ENCODE measurements at regions not wholly inside any gene's neighbourhood (a gene's known extent, or its start where the extent isn't known, plus 50 kb on each side); places are given as distances from the start of the nearest gene placed in this dataset.

- Histone ChIP-seq H4K8ac (ENCODE audit: extremely low read depth, insufficient read depth, low read length) (no peak overlapping the region), H2BK5ac (ENCODE audit: low read depth, low read length) (no peak overlapping the region), H3K18ac (ENCODE audit: extremely low read depth, low read length) (no peak overlapping the region), H4K91ac (replicated peaks; ENCODE audit: insufficient read length, low read length) (no peak overlapping the region), H3K4me2 (ENCODE audit: insufficient read depth in 1 of 2, low read depth in 2 of 2, low read length in 2 of 2) (no peak overlapping the region), H3K27ac (ENCODE audit: low read depth, low read length) (no peak overlapping the region), H3K4ac (replicated peaks; ENCODE audit: insufficient read length, low read depth, low read length) (no peak overlapping the region), H3K4me1 (replicated peaks in 1 of 4; ENCODE audit: control insufficient read depth in 3 of 4, insufficient read depth in 4 of 4, low read length in 3 of 4) (peaks cover 0 to 3% (median 0%) of the 10 kb centered on the region in 4 experiments; a peak in 1 of 7 replicates), H3K4me3 (ENCODE audit: extremely low read depth in 1 of 4, insufficient read depth in 2 of 4, low read depth in 3 of 4, low read length in 4 of 4) (no peak overlapping the region), H3K14ac (ENCODE audit: insufficient read length) (no peak overlapping the region), H4K5ac (ENCODE audit: insufficient read length, low read depth, low read length) (no peak overlapping the region), H3K23me2 (ENCODE audit: low read depth, low read length) (no peaks in the 10 kb centered on the region), H3K23ac (ENCODE audit: insufficient read length) (no peak overlapping the region), H2AK5ac (ENCODE audit: low read depth, low read length) (no peak overlapping the region), H2BK15ac (ENCODE audit: low read length) (no peak overlapping the region), H3K9ac (replicated peaks in 1 of 4; ENCODE audit: extremely low read depth in 1 of 4, low read depth in 3 of 4, low read length in 3 of 4) (no peak overlapping the region), H2BK12ac (ENCODE audit: low read depth, low read length) (no peak overlapping the region), H3K9me3 (ENCODE audit: insufficient read depth in 2 of 2, low read depth in 1 of 2, low read length in 1 of 2) (no peaks in the 10 kb centered on the region), H3K56ac (replicated peaks; ENCODE audit: insufficient read length, low read depth, low read length) (no peak overlapping the region), H4K20me1 (replicated peaks in 1 of 2; ENCODE audit: control insufficient read depth in 1 of 2, insufficient read depth in 2 of 2, low read length in 2 of 2) (no peaks in the 10 kb centered on the region), H2BK20ac (ENCODE audit: low read length) (no peak overlapping the region), H3K27me3 (replicated peaks in 1 of 4; ENCODE audit: control insufficient read depth in 3 of 4, extremely low read depth in 1 of 4, insufficient read depth in 3 of 4, low read length in 3 of 4) (no peaks in the 10 kb centered on the region), H3K36me3 (ENCODE audit: control insufficient read depth in 2 of 4, insufficient read depth in 4 of 4, low read length in 3 of 4) (no peaks in the 10 kb centered on the region), H3K79me1 (ENCODE audit: low read depth, low read length) (no peaks in the 10 kb centered on the region), H2AFZ (ENCODE audit: low read length) (no peak overlapping the region), H2BK120ac (replicated peaks; ENCODE audit: low read depth, low read length) (no peak overlapping the region), H3K79me2 (ENCODE audit: control insufficient read depth in 1 of 2, insufficient read depth in 2 of 2, low read length in 2 of 2) (no peaks in the 10 kb centered on the region)
- ChIA-PET POLR2A (ENCODE audit: partially characterized antibody) (no interaction called here), CTCF (ENCODE audit: partially characterized antibody) (interaction anchor here (0.6 to 1.0 kb wide), 3 partner anchors 25 to 144 kb away, joined by 3 read pairs; no protein-coding TSS in a partner anchor)
- FAIRE-seq (no peak), DNase-seq (ENCODE audit: low read depth in 1 of 2, low spot score in 2 of 2) (no peak)
- WGBS, 2 experiments (ENCODE audit: extremely low coverage in 1 of 2, insufficient coverage in 1 of 2, insufficient read length in 1 of 2, insufficient replicate concordance in 2 of 2, low coverage in 1 of 2, low lambda C conversion rate in 2 of 2, missing lambda C conversion rate in 1 of 2) = 75% methylated on average over 6 of the region's 6 CpGs; no CpG with 5 or more reads in 1 of the 2 experiments
- no peak for TF ChIP-seq KDM5A (IDR thresholded peaks at IDR 0.05; ENCODE audit: low read length)
- no peak for TF ChIP-seq TCF12 (IDR thresholded peaks at IDR 0.05; ENCODE audit: low read depth, low read length)
- TF ChIP-seq CREB1 (IDR thresholded peaks at IDR 0.05) = no peak
- TF ChIP-seq RFX5 (IDR thresholded peaks at IDR 0.05; ENCODE audit: borderline replicate concordance, low read depth, low read length) = no peak
- no peak for TF ChIP-seq E2F6 (IDR thresholded peaks at IDR 0.05)
- TF ChIP-seq EGR1 (IDR thresholded peaks at IDR 0.05; ENCODE audit: borderline replicate concordance, low read depth, low read length) = no peak
- TF ChIP-seq SAP30 (IDR thresholded peaks at IDR 0.05; ENCODE audit: insufficient read depth, insufficient replicate concordance, low read length) = no peak
- TF ChIP-seq RBBP5 (IDR thresholded peaks at IDR 0.05; ENCODE audit: borderline replicate concordance, low read depth, low read length) = no peak
- no peak for TF ChIP-seq MAX (IDR thresholded peaks at IDR 0.05)
- TF ChIP-seq SUZ12 (IDR thresholded peaks at IDR 0.05; ENCODE audit: low read length) = no peak
- no peak for TF ChIP-seq TAF7 (optimal IDR thresholded peaks at IDR 0.05; ENCODE audit: borderline replicate concordance, low read depth, low read length)
- no peak for TF ChIP-seq RAD21 (IDR thresholded peaks at IDR 0.05 in 1 of 2, conservative IDR thresholded peaks at IDR 0.05 in 1 of 2; ENCODE audit: low read depth in 2 of 2, low read length in 2 of 2)
- TF ChIP-seq EP300 (IDR thresholded peaks at IDR 0.05; ENCODE audit: borderline replicate concordance in 1 of 2, low read depth in 2 of 2, low read length in 2 of 2) = no peak
Observed at GRCh38 chr18:49704334-49704733, 109.0 kb downstream of the ACAA2 start.

All from H1 (cell line).